CD14-positive monocyte (primary cell): ENCODE measurements at regions not wholly inside any gene's neighbourhood (a gene's known extent, or its start where the extent isn't known, plus 50 kb on each side); places are given as distances from the start of the nearest gene placed in this dataset.

Experiments
- DNase-seq, 3 donors: peaks; one replicate each; pipeline ENCODE4 v3.0.0-alpha.2; 2011 to 2022
- H2AFZ ChIP-seq: 2 replicates; pipeline ENCODE4 v1.6.0; 2012; ENCODE audit warnings: mild to moderate bottlenecking, low read depth, low read length, inconsistent platforms; ENCODE audit not compliant: insufficient read depth, poor library complexity, severe bottlenecking
- H3K27ac ChIP-seq, 2 donors: 1 replicate in 1 of 2; 2 replicates in 1 of 2; pipeline ENCODE4 v1.5.1; 2012 to 2013; ENCODE audit warnings: low read length in 2 of 2, control low read depth in 1 of 2, inconsistent platforms in 1 of 2, low read depth in 1 of 2, mild to moderate bottlenecking in 1 of 2
- H3K27me3 ChIP-seq, 2 donors: one replicate each; pipeline versions ENCODE4 v1.6.0 to v1.6.1; 2011 to 2013; ENCODE audit warnings: low read length in 2 of 2; ENCODE audit not compliant: control insufficient read depth in 2 of 2, insufficient read depth in 2 of 2
- H3K36me3 ChIP-seq, 2 donors: replicated peaks in 1 of 2; 1 replicate in 1 of 2; 2 replicates in 1 of 2; pipeline versions ENCODE4 v1.5.1 to v1.6.1; 2012 to 2013; ENCODE audit warnings: low read length in 2 of 2, control low read depth in 1 of 2, inconsistent platforms in 1 of 2, mild to moderate bottlenecking in 1 of 2; ENCODE audit not compliant: insufficient read depth in 2 of 2, control insufficient read depth in 1 of 2
- H3K4me1 ChIP-seq, 2 donors: 1 replicate in 1 of 2; 2 replicates in 1 of 2; pipeline versions ENCODE4 v1.5.1 to v1.6.1; 2012 to 2013; ENCODE audit warnings: low read length in 2 of 2, control low read depth in 1 of 2, inconsistent platforms in 1 of 2, mild to moderate bottlenecking in 1 of 2, moderate library complexity in 1 of 2; ENCODE audit not compliant: insufficient read depth in 2 of 2, control insufficient read depth in 1 of 2
- H3K4me2 ChIP-seq: replicated peaks from 2 replicates; pipeline ENCODE3; 2012; ENCODE audit warnings: low read length, moderate library complexity, mild to moderate bottlenecking; ENCODE audit not compliant: poor library complexity, severe bottlenecking; ENCODE audit errors: extremely low read depth
- H3K4me3 ChIP-seq, 3 experiments: fragments of 200-600 bp in 1 of 3; sonication (generic) in 1 of 3; replicated peaks in 1 of 3; 1 replicate in 2 of 3; 2 replicates in 1 of 3; pipeline ENCODE4 v1.5.1; 2011 to 2013; ENCODE audit warnings: low read length in 3 of 3, mild to moderate bottlenecking in 3 of 3, control low read depth in 2 of 3, low read depth in 2 of 3, inconsistent platforms in 1 of 3, moderate library complexity in 1 of 3
- H3K79me2 ChIP-seq: 2 replicates; pipeline ENCODE4 v1.6.0; 2012; ENCODE audit warnings: mild to moderate bottlenecking, control low read depth, inconsistent platforms, low read length, moderate library complexity; ENCODE audit not compliant: insufficient read depth
- H3K9ac ChIP-seq: 2 replicates; pipeline ENCODE4 v1.6.0; 2017; ENCODE audit warnings: low read length, mild to moderate bottlenecking; ENCODE audit not compliant: insufficient read depth, poor library complexity, severe bottlenecking
- H3K9me3 ChIP-seq, 2 donors: replicated peaks in 1 of 2; 1 replicate in 1 of 2; 2 replicates in 1 of 2; pipeline versions ENCODE4 v1.5.1 to v1.6.1; 2012 to 2013; ENCODE audit warnings: low read length in 2 of 2, control low read depth in 1 of 2; ENCODE audit not compliant: control insufficient read depth in 1 of 2, insufficient read depth in 1 of 2
- H4K20me1 ChIP-seq: 2 replicates; pipeline ENCODE4 v1.6.0; 2012; ENCODE audit warnings: mild to moderate bottlenecking, low read length, control low read depth, moderate library complexity; ENCODE audit not compliant: insufficient read depth
- H3K27ac Mint-ChIP-seq, 7 donors: one replicate each; pipeline ENCODE4 v1.8.0; 2020; ENCODE audit warnings: mild to moderate bottlenecking in 7 of 7, mixed read lengths in 7 of 7, moderate library complexity in 6 of 7, inconsistent platforms in 2 of 7
- H3K27me3 Mint-ChIP-seq, 3 donors: one replicate each; pipeline ENCODE4 v1.8.0; 2021 to 2022; ENCODE audit warnings: low read depth in 3 of 3, mild to moderate bottlenecking in 3 of 3, mixed read lengths in 3 of 3, moderate library complexity in 3 of 3, inconsistent platforms in 1 of 3
- H3K36me3 Mint-ChIP-seq, 2 donors: one replicate each; pipeline ENCODE4 v1.8.0; 2020; ENCODE audit warnings: mixed read lengths in 2 of 2, inconsistent platforms in 1 of 2, mild to moderate bottlenecking in 1 of 2
- H3K4me1 Mint-ChIP-seq: one replicate; pipeline ENCODE4 v1.8.0; 2020; ENCODE audit warnings: mild to moderate bottlenecking, mixed read lengths
- H3K4me3 Mint-ChIP-seq, 2 donors: one replicate each; pipeline ENCODE4 v1.8.0; 2020; ENCODE audit warnings: mild to moderate bottlenecking in 2 of 2, mixed read lengths in 2 of 2, moderate library complexity in 1 of 2
- H3K9me3 Mint-ChIP-seq, 7 donors: one replicate each; pipeline ENCODE4 v1.8.0; 2020 to 2022; ENCODE audit warnings: mixed read lengths in 7 of 7, mild to moderate bottlenecking in 6 of 7, moderate library complexity in 6 of 7, inconsistent platforms in 2 of 7
- WGBS: methylation state at CpG from one replicate; pipeline ENCODE4 v1.1.5; 2013; ENCODE audit warnings: missing lambda C conversion rate; ENCODE audit not compliant: insufficient coverage; 5-methylcytosine and 5-hydroxymethylcytosine counted together
- intact Hi-C, 2 donors: fragments of 100-400 bp; cut with micrococcal nuclease; formaldehyde crosslinking; loops; one replicate each; pipeline versions ENCODE4 v1.15.0 to v1.15.1; 2023
- TF ChIP-seq, protein P1 (sequence below): fragments of 200-600 bp; IDR thresholded peaks from one replicate; pipeline ENCODE4 v1.8.0; 2022; ENCODE audit warnings: antibody characterized with exemption, mild to moderate bottlenecking

DNA sequence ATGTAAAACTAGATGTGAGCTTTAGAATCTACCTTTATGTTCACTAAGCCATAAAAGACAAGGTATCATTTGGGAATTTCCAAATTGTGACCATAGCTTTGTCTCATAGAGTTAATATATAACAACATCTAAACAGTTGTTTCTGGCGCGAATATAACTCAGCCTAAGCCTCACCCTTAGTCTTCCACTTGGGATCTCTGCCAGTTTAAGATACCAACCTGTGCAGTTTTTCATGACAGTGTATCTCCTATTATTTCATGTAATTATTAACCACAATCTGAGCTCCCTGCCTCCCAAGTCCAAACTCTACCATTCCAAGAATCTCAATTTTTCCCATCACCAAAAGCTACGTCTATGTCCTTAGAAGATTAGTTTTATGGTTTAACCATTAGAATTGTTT is 572.5 kb upstream of the ISX start:
- H3K36me3 Mint-ChIP-seq: no peaks in the 10 kb centered on the region
- Histone ChIP-seq H2AFZ (no peak overlapping the region), H3K27ac (no peak overlapping the region), H3K27me3 (no peaks in the 10 kb centered on the region), H3K4me2 (no peak overlapping the region), H3K36me3 (no peaks in the 10 kb centered on the region), H3K4me1 (no peaks in the 10 kb centered on the region), H3K9ac (no peak overlapping the region), H3K79me2 (no peaks in the 10 kb centered on the region), H4K20me1 (no peaks in the 10 kb centered on the region), H3K9me3 (peaks cover 0 to 31% of the 10 kb centered on the region in 2 donors), H3K4me3 (no peak overlapping the region)
- no peak for DNase-seq
- H3K4me3 Mint-ChIP-seq: no peak overlapping the region
- no peaks in the 10 kb centered on the region for H3K27me3 Mint-ChIP-seq
- no peaks in the 10 kb centered on the region for H3K4me1 Mint-ChIP-seq
- WGBS: no CpG with 5 or more reads among the region's 3 CpGs
- no peak overlapping the region for H3K27ac Mint-ChIP-seq
- H3K9me3 Mint-ChIP-seq: peaks cover 2 to 18% (median 12%) of the 10 kb centered on the region in 7 donors
- intact Hi-C loops: no loop called here
- TF ChIP-seq, protein P1, sequence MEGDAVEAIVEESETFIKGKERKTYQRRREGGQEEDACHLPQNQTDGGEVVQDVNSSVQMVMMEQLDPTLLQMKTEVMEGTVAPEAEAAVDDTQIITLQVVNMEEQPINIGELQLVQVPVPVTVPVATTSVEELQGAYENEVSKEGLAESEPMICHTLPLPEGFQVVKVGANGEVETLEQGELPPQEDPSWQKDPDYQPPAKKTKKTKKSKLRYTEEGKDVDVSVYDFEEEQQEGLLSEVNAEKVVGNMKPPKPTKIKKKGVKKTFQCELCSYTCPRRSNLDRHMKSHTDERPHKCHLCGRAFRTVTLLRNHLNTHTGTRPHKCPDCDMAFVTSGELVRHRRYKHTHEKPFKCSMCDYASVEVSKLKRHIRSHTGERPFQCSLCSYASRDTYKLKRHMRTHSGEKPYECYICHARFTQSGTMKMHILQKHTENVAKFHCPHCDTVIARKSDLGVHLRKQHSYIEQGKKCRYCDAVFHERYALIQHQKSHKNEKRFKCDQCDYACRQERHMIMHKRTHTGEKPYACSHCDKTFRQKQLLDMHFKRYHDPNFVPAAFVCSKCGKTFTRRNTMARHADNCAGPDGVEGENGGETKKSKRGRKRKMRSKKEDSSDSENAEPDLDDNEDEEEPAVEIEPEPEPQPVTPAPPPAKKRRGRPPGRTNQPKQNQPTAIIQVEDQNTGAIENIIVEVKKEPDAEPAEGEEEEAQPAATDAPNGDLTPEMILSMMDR: no peak

DNA sequence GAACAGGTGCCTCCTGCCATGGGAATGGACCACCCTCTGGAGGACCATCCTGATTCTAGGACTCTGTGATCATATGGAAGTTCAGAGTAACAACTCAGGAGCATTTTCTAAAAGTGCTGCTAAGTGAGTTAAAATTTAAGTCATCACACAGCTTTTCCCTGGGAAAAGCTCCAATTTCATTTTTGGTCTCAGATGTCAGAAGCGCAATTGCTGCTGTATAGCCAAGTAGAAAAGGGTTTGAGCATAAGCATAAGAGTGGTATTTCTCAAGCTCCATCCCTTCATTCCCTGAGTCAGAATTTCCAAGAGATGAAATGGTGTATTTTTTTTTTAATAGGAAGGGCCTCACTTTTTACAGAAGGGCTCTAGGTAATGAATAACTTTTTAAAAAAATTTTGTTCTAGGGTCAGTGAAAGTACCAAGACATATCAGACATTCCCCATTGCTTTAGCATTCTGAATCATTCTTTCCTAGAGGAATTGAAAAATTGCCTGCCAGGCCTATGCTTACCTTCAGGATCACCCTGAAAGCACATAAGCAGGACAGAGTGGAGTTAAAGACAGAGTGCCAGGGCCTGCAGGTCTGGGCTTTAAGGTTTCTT is 564.5 kb upstream of the ISX start:
- intact Hi-C loops: no loop called here

More for the DNA sequence above, 564.5 kb upstream of the ISX start:
- no peak overlapping the region for H3K27ac Mint-ChIP-seq
- H3K4me3 Mint-ChIP-seq: no peak overlapping the region
- no peaks in the 10 kb centered on the region for H4K20me1 ChIP-seq
- H3K4me1 ChIP-seq: no peaks in the 10 kb centered on the region
- H3K4me1 Mint-ChIP-seq: no peaks in the 10 kb centered on the region
- TF ChIP-seq, protein P1: no peak
- no peak overlapping the region for H3K27ac ChIP-seq
- no peak overlapping the region for H3K4me2 ChIP-seq
- H3K4me3 ChIP-seq: no peak overlapping the region
- peaks cover 13 to 40% of the 10 kb centered on the region in 2 donors for H3K9me3 ChIP-seq
- H3K27me3 Mint-ChIP-seq: peaks cover 0 to 2% (median 0%) of the 10 kb centered on the region in 3 donors
- no peaks in the 10 kb centered on the region for H3K36me3 Mint-ChIP-seq
- no CpG with 5 or more reads among the region's 1 CpG for WGBS
- H3K79me2 ChIP-seq: no peaks in the 10 kb centered on the region
- no peak overlapping the region for H2AFZ ChIP-seq
- DNase-seq: no peak
- H3K9me3 Mint-ChIP-seq: peaks cover 2 to 23% (median 14%) of the 10 kb centered on the region in 7 donors
- no peak overlapping the region for H3K9ac ChIP-seq
- H3K27me3 ChIP-seq: no peaks in the 10 kb centered on the region
- H3K36me3 ChIP-seq: no peaks in the 10 kb centered on the region
